ENCODE measurements at regions not wholly inside any gene's neighbourhood (a gene's known extent, or its start where the extent isn't known, plus 50 kb on each side); places are given as distances from the start of the nearest gene placed in this dataset.

- no peak for DNase-seq (ENCODE audit: low read depth in 2 of 2)
These were observed 213.3 kb upstream of the GBE1 start for GRCh38 chr3:81974751-81975150.

- DNase-seq (ENCODE audit: low read depth in 2 of 2) = no peak
These were observed 207.2 kb upstream of the GBE1 start for GRCh38 chr3:81968658-81969057.

GRCh38 chr3:81967393-81967792, 205.9 kb upstream of the GBE1 start:
- DNase-seq (ENCODE audit: low read depth in 2 of 2) = no peak

- no peak for DNase-seq (ENCODE audit: low read depth in 2 of 2)
These were observed 204.3 kb upstream of the GBE1 start for GRCh38 chr3:81965696-81966095.

GRCh38 chr3:81962396-81962795, 201.0 kb upstream of the GBE1 start:
- no peak for DNase-seq (ENCODE audit: low read depth in 2 of 2)

- DNase-seq (ENCODE audit: low read depth in 2 of 2) = no peak
These were observed 197.7 kb upstream of the GBE1 start for GRCh38 chr3:81958972-81959640.

- DNase-seq (ENCODE audit: low read depth in 2 of 2) = no peak
These were observed 194.4 kb upstream of the GBE1 start for GRCh38 chr3:81955878-81956277.

GRCh38 chr3:81953111-81953510, 191.7 kb upstream of the GBE1 start:
- no peak for DNase-seq (ENCODE audit: low read depth in 2 of 2)

GRCh38 chr3:81952141-81952540, 190.7 kb upstream of the GBE1 start:
- DNase-seq (ENCODE audit: low read depth in 2 of 2) = no peak

- no peak for DNase-seq (ENCODE audit: low read depth in 2 of 2)
These were observed 190.2 kb upstream of the GBE1 start for GRCh38 chr3:81951636-81952035.

- no peak for DNase-seq (ENCODE audit: low read depth in 2 of 2)
These were observed 189.7 kb upstream of the GBE1 start for GRCh38 chr3:81951106-81951505.

GRCh38 chr3:81947359-81947758, 185.9 kb upstream of the GBE1 start:
- no peak for DNase-seq (ENCODE audit: low read depth in 2 of 2)

GRCh38 chr3:81938681-81939080, 177.2 kb upstream of the GBE1 start:
- DNase-seq (ENCODE audit: low read depth in 2 of 2) = no peak

- DNase-seq (ENCODE audit: low read depth in 2 of 2) = no peak
These were observed 175.4 kb upstream of the GBE1 start for GRCh38 chr3:81936817-81937216.

- DNase-seq (ENCODE audit: low read depth in 2 of 2) = no peak
These were observed 171.2 kb upstream of the GBE1 start for GRCh38 chr3:81932681-81933080.

GRCh38 chr3:81931265-81932251, 170.1 kb upstream of the GBE1 start:
- no peak for DNase-seq (ENCODE audit: low read depth in 2 of 2)

GRCh38 chr3:81929697-81930096, 168.3 kb upstream of the GBE1 start:
- no peak for DNase-seq (ENCODE audit: low read depth in 2 of 2)

- no peak for DNase-seq (ENCODE audit: low read depth in 2 of 2)
These were observed 166.4 kb upstream of the GBE1 start for GRCh38 chr3:81927811-81928210.

- no peak for DNase-seq (ENCODE audit: low read depth in 2 of 2)
These were observed 163.9 kb upstream of the GBE1 start for GRCh38 chr3:81925385-81925784.

- DNase-seq (ENCODE audit: low read depth in 2 of 2) = no peak
These were observed 161.6 kb upstream of the GBE1 start for GRCh38 chr3:81923038-81923437.

GRCh38 chr3:81922404-81922803, 161.0 kb upstream of the GBE1 start:
- no peak for DNase-seq (ENCODE audit: low read depth in 2 of 2)

- no peak for DNase-seq (ENCODE audit: low read depth in 2 of 2)
These were observed 159.4 kb upstream of the GBE1 start for GRCh38 chr3:81920816-81921215.

- DNase-seq (ENCODE audit: low read depth in 2 of 2) = no peak
These were observed 155.4 kb upstream of the GBE1 start for GRCh38 chr3:81916890-81917289.

Data from stimulated activated CD8-positive, alpha-beta memory T cell treated with anti-CD3 and anti-CD28 coated beads, Interleukin-15, amount 100 ng/mL, for 48 hours (primary cell).